ENCODE measurements at regions not wholly inside any gene's neighbourhood (a gene's known extent, or its start where the extent isn't known, plus 50 kb on each side); places are given as distances from the start of the nearest gene placed in this dataset.

GRCh38 chr4:180493299-180493698, 1749.9 kb upstream of the TENM3 start:
- Mint-ChIP-seq H3K4me1 (ENCODE audit: unreplicated experiment) (peaks cover 19% of the 10 kb centered on the region), H3K27me3 (ENCODE audit: unreplicated experiment) (no peaks in the 10 kb centered on the region), H3K36me3 (ENCODE audit: low read depth, unreplicated experiment) (no peaks in the 10 kb centered on the region), H3K4me3 (ENCODE audit: unreplicated experiment) (no peak overlapping the region), H3K9me3 (ENCODE audit: unreplicated experiment) (no peaks in the 10 kb centered on the region), H3K27ac (ENCODE audit: unreplicated experiment) (no peak overlapping the region)
- DNase-seq (ENCODE audit: low spot score) = no peak
- TF ChIP-seq, protein P1, sequence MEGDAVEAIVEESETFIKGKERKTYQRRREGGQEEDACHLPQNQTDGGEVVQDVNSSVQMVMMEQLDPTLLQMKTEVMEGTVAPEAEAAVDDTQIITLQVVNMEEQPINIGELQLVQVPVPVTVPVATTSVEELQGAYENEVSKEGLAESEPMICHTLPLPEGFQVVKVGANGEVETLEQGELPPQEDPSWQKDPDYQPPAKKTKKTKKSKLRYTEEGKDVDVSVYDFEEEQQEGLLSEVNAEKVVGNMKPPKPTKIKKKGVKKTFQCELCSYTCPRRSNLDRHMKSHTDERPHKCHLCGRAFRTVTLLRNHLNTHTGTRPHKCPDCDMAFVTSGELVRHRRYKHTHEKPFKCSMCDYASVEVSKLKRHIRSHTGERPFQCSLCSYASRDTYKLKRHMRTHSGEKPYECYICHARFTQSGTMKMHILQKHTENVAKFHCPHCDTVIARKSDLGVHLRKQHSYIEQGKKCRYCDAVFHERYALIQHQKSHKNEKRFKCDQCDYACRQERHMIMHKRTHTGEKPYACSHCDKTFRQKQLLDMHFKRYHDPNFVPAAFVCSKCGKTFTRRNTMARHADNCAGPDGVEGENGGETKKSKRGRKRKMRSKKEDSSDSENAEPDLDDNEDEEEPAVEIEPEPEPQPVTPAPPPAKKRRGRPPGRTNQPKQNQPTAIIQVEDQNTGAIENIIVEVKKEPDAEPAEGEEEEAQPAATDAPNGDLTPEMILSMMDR (IDR thresholded peaks at IDR 0.05; ENCODE audit: unreplicated experiment) = no peak

DNA sequence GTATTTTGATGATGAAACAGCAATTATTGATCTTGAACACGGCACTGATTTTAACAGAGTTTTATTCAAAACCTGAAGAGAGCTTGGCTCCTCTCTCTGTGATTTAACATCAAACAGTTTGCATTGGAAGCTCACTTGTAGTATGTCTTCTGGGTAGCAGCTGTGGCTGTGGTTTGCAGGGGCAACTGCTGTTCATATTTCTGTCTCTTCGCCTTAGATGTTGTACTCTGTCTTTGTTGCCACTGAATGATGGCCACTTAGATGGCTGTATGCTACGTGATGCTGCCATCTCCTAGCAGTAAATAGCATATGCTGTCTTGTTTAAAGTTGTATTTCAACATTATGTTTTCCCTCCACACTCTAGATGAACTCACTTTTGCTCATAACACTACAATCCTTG, 1743.0 kb upstream of the TENM3 start:
- DNase-seq (ENCODE audit: low spot score) = no peak

GRCh38 chr4:180512801-180513475, 1730.3 kb upstream of the TENM3 start:
- TF ChIP-seq, protein P1 (IDR thresholded peaks at IDR 0.05; ENCODE audit: unreplicated experiment) = no peak
- no peaks in the 10 kb centered on the region for H3K9me3 Mint-ChIP-seq (ENCODE audit: unreplicated experiment)
- no peaks in the 10 kb centered on the region for H3K36me3 Mint-ChIP-seq (ENCODE audit: low read depth, unreplicated experiment)
- DNase-seq (ENCODE audit: low spot score) = no peak
- peaks cover 2% of the 10 kb centered on the region for H3K27me3 Mint-ChIP-seq (ENCODE audit: unreplicated experiment)
- no peaks in the 10 kb centered on the region for H3K4me1 Mint-ChIP-seq (ENCODE audit: unreplicated experiment)
- no peak overlapping the region for H3K27ac Mint-ChIP-seq (ENCODE audit: unreplicated experiment)
- H3K4me3 Mint-ChIP-seq (ENCODE audit: unreplicated experiment) = no peak overlapping the region

More for the DNA sequence above, 1743.0 kb upstream of the TENM3 start:
- Mint-ChIP-seq H3K4me3 (ENCODE audit: unreplicated experiment) (no peak overlapping the region), H3K9me3 (ENCODE audit: unreplicated experiment) (no peaks in the 10 kb centered on the region), H3K27ac (ENCODE audit: unreplicated experiment) (no peak overlapping the region), H3K27me3 (ENCODE audit: unreplicated experiment) (no peaks in the 10 kb centered on the region), H3K36me3 (ENCODE audit: low read depth, unreplicated experiment) (no peaks in the 10 kb centered on the region), H3K4me1 (ENCODE audit: unreplicated experiment) (peaks cover 18% of the 10 kb centered on the region)
- TF ChIP-seq, protein P1 (IDR thresholded peaks at IDR 0.05; ENCODE audit: unreplicated experiment) = no peak

DNA sequence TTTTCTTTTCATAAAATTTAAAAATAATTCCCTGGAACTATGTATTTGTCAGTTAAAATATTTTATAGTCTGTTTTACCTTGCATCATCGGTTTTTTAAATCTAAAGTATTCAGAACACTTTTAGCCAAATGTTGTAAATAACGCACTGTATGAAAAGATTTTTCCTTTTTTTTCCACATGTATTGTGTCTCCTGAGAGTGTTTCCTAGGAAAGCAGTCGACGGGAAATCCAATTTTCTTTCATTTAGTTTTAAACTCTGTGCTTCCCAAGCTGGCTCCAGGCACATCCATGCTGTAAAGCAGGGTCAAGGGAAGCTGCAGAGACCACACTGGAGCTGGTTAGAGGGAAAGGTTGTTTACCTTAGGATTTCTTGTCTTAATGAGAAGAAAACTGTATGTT, 1724.3 kb upstream of the TENM3 start:
- H3K27me3 Mint-ChIP-seq (ENCODE audit: unreplicated experiment) = peaks cover 2% of the 10 kb centered on the region
- no peaks in the 10 kb centered on the region for H3K9me3 Mint-ChIP-seq (ENCODE audit: unreplicated experiment)
- DNase-seq (ENCODE audit: low spot score) = no peak
- no peak overlapping the region for H3K27ac Mint-ChIP-seq (ENCODE audit: unreplicated experiment)
- no peaks in the 10 kb centered on the region for H3K36me3 Mint-ChIP-seq (ENCODE audit: low read depth, unreplicated experiment)
- H3K4me3 Mint-ChIP-seq (ENCODE audit: unreplicated experiment) = no peak overlapping the region
- peaks cover 4% of the 10 kb centered on the region for H3K4me1 Mint-ChIP-seq (ENCODE audit: unreplicated experiment)
- TF ChIP-seq, protein P1 (IDR thresholded peaks at IDR 0.05; ENCODE audit: unreplicated experiment) = no peak

GRCh38 chr4:180521181-180521580, 1722.0 kb upstream of the TENM3 start:
- Mint-ChIP-seq H3K4me3 (ENCODE audit: unreplicated experiment) (no peak overlapping the region), H3K36me3 (ENCODE audit: low read depth, unreplicated experiment) (no peaks in the 10 kb centered on the region), H3K27me3 (ENCODE audit: unreplicated experiment) (no peaks in the 10 kb centered on the region), H3K27ac (ENCODE audit: unreplicated experiment) (no peak overlapping the region), H3K4me1 (ENCODE audit: unreplicated experiment) (peaks cover 4% of the 10 kb centered on the region), H3K9me3 (ENCODE audit: unreplicated experiment) (no peaks in the 10 kb centered on the region)
- TF ChIP-seq, protein P1 (IDR thresholded peaks at IDR 0.05; ENCODE audit: unreplicated experiment) = no peak
- DNase-seq (ENCODE audit: low spot score) = no peak

All from endothelial cell (in vitro differentiated cells).